CD4-positive, alpha-beta T cell treated with Interleukin-1 beta for 1 hour (primary cell): ENCODE measurements at regions not wholly inside any gene's neighbourhood (a gene's known extent, or its start where the extent isn't known, plus 50 kb on each side); places are given as distances from the start of the nearest gene placed in this dataset.
"Not testable (repeated sequence)": the region's sequence is repeated elsewhere in the genome, so short reads cannot be mapped to it uniquely, and the experiment has no call there.

ENCODE experiments used
- DNase-seq, 2 donors: peaks; one replicate each; pipeline ENCODE4 v3.0.0-alpha.2; 2020 to 2022

GRCh38 chrY:20891440-20892160 lies 135.7 kb downstream of the RPS4Y2 start:
- no peak for DNase-seq

GRCh38 chrY:20925350-20926091 lies 169.6 kb downstream of the RPS4Y2 start:
- peak in 1 of 2 donors; percentile 57 for DNase-seq

- no peak for DNase-seq
Observed at GRCh38 chrY:20929691-20930342, 173.9 kb downstream of the RPS4Y2 start.

- not testable (repeated sequence) for DNase-seq
Observed at GRCh38 chrY:20936709-20937251, 180.9 kb downstream of the RPS4Y2 start.

GRCh38 chrY:20961512-20961911 lies 205.6 kb downstream of the RPS4Y2 start:
- DNase-seq = peak in 1 of 2 donors; percentile 5

- DNase-seq = no peak
Observed at GRCh38 chrY:20967828-20968227, 211.9 kb downstream of the RPS4Y2 start.

GRCh38 chrY:20968237-20968636 lies 212.3 kb downstream of the RPS4Y2 start:
- DNase-seq = peak in 1 of 2 donors; percentile 7

- no peak for DNase-seq
Observed at GRCh38 chrY:20971371-20971770, 215.5 kb downstream of the RPS4Y2 start.

- no peak for DNase-seq
Observed at GRCh38 chrY:20986037-20986436, 230.1 kb downstream of the RPS4Y2 start.

- DNase-seq = no peak
Observed at GRCh38 chrY:20990123-20990522, 234.2 kb downstream of the RPS4Y2 start.

- DNase-seq = peak in 1 of 2 donors; percentile 25
Observed at GRCh38 chrY:20990869-20991548, 235.1 kb downstream of the RPS4Y2 start.

GRCh38 chrY:20997355-20997754 lies 241.4 kb downstream of the RPS4Y2 start:
- no peak for DNase-seq

- DNase-seq = no peak
Observed at GRCh38 chrY:20998016-20998415, 242.1 kb downstream of the RPS4Y2 start.

- no peak for DNase-seq
Observed at GRCh38 chrY:20998483-20998882, 242.6 kb downstream of the RPS4Y2 start.

GRCh38 chrY:21001102-21001501 lies 245.2 kb downstream of the RPS4Y2 start:
- no peak for DNase-seq

- DNase-seq = no peak
Observed at GRCh38 chrY:21003059-21003458, 247.2 kb downstream of the RPS4Y2 start.

- no peak for DNase-seq
Observed at GRCh38 chrY:21005531-21005930, 249.6 kb downstream of the RPS4Y2 start.

GRCh38 chrY:21021811-21022210 lies 265.9 kb downstream of the RPS4Y2 start:
- DNase-seq = no peak

GRCh38 chrY:21022326-21023044 lies 266.6 kb downstream of the RPS4Y2 start:
- peak in 1 of 2 donors; percentile 24 for DNase-seq

GRCh38 chrY:21023906-21024305 lies 268.0 kb downstream of the RPS4Y2 start:
- no peak for DNase-seq

- DNase-seq = no peak
Observed at GRCh38 chrY:21028506-21028905, 272.6 kb downstream of the RPS4Y2 start.

GRCh38 chrY:21033363-21033762 lies 277.5 kb downstream of the RPS4Y2 start:
- no peak for DNase-seq
